GM23248 (cell line): ENCODE measurements at regions not wholly inside any gene's neighbourhood (a gene's known extent, or its start where the extent isn't known, plus 50 kb on each side); places are given as distances from the start of the nearest gene placed in this dataset.

Experiments used
- EZH2 ChIP-seq: fragments of 200-600 bp; sonication (generic); IDR thresholded peaks from 2 replicates; pipeline ENCODE4 v1.6.1; 2018; ENCODE audit warnings: antibody characterized with exemption, mild to moderate bottlenecking; ENCODE audit not compliant: insufficient read depth, poor library complexity, severe bottlenecking
- EZH2phosphoT487 ChIP-seq: fragments of 200-600 bp; sonication (generic); IDR thresholded peaks from 2 replicates; pipeline ENCODE4 v1.6.1; 2018; ENCODE audit warnings: antibody characterized with exemption, moderate library complexity, mild to moderate bottlenecking, low read depth; ENCODE audit not compliant: insufficient read depth

DNA sequence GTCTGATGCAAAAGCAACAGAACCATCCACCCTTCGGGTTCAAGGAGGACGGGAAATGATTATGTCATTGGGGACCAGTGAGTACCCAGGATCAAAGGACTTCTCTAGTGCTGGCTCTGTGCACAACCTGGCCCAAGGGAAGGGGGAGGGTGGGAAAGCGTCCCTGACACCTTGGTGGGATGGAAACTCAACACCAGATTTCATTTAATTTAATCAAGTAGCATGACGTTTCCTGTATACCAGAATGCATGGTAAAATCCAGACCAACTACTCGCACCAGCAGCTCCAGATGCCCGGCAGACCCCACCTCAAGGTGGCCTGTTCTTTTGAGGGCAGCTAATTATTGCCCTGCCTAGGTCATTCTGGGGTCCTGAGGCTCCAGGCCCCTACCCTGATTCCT, 385.1 kb downstream of the CADM1 start:
- TF ChIP-seq EZH2 (no peak), EZH2phosphoT487 (no peak)
